GM19467 (cell line): ENCODE measurements at regions not wholly inside any gene's neighbourhood (a gene's known extent, or its start where the extent isn't known, plus 50 kb on each side); places are given as distances from the start of the nearest gene placed in this dataset.

Source experiments
- ATAC-seq: cut with Tn5 transposase; IDR thresholded peaks from one replicate; pipeline ENCODE4 v1.9.1; 2021; ENCODE audit warnings: mild to moderate bottlenecking, moderate library complexity; ENCODE audit not compliant: unreplicated experiment

DNA sequence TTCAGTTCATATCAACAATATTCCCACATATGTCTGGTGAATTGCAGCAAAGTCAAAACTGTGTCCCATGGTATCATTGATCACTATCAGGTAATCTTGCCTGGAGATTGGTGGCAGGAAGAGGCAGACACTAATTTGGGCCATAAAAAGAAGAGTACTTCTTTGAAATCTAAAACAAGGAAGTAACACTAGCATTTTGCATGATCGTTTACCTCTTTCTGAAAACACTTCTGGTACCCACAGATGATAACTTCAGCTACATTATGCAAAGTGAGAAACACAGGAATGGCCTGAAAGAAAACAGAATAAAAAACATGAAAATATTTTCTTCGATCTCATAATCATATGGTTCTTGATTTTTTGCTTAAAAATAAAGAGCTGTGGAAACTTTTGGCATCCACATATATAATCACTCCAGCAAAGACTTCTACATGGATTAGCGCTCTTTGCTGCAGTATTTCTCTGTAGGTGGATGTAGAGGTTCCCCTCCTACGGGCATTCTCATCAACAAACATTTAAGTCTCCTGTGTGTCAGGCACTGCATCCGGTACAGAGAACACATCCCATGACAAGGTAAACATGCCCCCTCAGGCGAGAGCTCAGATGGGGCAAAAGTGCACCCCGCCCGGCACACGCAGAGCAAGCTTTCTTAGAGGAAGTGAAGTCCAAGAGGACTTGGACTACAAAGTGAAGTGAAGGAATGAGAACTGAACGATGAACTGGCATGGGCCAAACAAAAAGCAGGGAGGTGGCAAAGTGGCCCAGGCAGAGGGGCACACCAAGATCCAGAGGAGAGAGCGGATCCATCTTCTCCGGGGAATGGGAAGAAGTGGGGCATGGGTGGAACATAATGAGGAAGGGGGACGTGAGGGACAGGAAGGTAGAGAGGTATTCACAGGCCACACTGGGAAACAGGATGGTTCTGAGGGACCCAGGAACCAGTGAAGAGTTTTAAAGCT, 68.0 kb upstream of the RIOK3 start:
- peak; percentile 55 for ATAC-seq

DNA sequence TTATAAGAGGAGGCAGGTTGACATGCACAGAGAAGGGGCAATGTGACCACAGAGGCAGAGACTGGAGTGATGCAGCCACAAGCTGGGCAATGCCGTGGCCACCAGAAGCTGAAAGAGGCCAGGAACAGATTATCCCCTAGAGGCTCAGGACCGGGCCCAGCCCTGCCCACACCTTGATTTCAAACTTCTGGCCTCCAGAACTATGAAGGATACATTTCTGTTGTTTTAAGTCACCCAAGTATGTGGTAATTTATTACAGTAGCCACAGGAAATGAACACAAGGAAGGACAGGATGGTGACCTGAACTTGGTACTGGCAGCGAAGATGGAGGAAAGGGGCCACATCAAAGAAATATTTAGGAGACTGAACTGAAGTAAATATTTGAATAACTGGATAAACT, 66.8 kb upstream of the RIOK3 start:
- no peak for ATAC-seq

DNA sequence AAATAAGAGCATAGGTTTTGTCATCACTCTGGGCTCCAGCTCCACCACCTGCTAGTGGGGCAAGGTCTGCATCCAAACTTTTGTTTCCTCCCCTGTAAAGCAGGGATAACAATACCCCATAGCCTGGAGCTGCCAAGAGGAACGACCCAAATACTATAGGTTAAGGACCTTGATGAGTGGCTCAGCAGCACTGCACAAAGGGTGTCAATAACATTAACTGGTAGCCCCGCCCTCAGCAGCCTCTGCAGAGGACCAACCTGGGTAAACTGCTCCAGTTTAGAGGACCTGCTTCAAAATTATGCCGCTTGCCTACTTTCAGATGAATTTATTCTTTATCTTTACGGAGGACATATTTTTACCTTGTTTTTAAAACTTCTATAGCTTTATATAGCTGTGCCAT, 65.8 kb upstream of the RIOK3 start:
- ATAC-seq, result no peak

DNA sequence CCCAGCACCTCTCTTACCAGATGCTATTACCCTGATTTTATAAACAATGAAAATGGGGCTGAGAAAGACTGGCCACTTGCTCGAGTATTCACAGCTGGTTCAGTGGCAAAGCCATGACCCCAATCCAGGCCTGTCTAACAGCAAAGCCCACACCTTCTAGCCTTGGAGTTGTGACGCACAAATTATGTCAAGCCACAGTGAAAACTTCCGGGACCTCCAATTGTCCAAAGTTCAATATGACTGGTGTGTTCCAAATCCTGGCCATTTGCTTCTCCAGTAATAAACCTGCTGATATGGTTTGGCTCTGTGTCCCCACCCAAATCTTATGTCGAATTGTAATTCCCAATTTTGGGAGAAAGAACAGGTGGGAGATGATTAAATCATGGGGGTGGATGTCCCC, 64.7 kb upstream of the RIOK3 start:
- ATAC-seq, result no peak

DNA sequence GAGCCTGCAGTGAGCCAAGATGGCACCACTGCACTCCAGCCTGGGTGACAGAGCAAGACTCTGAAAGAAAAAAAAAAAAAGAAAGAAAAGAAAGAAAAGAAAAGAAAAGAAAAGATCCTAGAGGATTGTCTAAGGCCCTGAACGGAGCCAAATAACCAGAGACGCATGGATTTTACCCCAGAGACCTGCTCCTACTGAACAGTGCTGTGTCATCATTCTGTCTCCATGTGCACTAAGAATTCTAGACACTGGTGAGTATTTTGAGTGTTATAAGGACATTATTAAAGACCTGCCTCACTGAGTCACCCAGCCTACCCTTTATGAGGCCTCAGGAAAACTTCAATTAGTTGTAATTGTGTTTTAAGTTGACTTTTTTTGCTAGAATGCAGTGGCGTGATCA, 61.9 kb upstream of the RIOK3 start:
- ATAC-seq, result no peak

DNA sequence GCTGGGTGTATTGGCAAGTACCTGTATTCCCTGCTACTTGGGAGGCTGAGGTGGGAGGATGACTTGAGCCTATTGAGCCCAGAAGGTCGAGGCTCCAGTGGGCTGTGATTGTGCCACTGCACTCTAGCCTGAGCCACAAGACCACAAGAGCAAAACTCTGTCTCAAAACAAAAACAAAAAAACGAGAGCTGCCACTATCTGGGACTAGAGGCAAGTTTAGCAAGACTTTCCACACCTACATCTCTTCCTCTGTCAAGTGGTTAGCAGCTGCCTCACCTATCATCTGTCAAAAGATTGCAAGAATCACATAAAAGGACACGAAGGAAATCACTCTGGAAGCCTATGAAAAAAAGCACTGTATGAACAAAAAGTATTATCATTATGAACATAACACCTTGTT, 55.2 kb upstream of the RIOK3 start:
- ATAC-seq, result no peak

DNA sequence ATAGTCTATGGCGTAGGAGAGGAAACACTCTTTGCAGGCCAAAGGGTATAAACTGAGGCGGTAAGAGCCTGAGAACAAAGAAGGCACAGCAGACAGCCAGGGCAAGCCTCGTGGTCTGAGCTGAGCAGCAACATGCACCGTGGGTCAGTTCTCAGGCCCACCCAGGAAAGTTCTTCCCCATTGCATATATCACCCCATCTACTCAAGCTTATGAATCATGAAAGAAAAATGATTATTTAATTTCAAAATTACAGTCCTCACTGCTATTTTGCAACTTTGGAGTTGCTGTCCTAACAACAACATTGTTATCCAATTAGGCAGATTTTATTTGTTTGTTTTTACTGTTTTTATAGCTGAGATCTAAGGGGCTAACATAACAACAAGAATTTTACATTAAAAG, 54.7 kb upstream of the RIOK3 start:
- ATAC-seq, result no peak

DNA sequence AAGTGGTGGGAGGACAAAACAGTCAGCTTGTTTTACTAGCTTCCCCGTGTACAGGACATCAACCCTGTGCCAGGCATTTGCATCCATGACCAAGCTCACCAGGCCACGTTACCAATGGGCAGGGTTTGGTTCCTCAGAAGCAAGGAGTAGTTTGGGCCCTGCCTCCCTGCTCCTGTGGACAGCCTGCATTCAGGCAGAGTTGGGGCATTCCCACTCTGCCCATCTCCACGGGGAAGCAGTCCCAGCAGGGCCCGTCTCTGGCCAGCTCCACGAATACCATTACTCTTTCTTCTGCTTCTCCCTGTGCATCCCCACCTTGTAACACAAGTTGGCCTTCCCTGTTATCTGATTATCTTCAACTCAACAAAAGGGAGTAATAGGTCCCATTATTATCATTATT, 54.0 kb upstream of the RIOK3 start:
- ATAC-seq, result no peak

DNA sequence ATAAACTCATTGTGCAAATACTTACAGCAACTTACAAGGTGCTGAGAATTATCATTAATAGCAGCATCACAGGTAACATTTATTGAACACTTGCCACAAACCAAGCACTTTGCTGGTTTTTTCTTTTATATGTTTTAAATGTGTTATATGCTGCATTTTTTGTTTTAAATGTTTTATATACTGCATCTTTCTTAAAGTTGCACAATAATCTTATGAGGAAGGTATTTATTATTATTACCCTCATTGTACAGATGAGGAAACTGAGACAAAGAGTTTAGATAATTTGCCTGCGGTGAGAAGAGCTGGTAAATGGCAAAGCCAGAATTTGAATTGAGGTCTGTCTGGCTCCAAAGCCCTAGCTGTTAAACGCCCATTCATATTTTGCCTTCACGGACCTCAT, 52.2 kb upstream of the RIOK3 start:
- ATAC-seq, result no peak

DNA sequence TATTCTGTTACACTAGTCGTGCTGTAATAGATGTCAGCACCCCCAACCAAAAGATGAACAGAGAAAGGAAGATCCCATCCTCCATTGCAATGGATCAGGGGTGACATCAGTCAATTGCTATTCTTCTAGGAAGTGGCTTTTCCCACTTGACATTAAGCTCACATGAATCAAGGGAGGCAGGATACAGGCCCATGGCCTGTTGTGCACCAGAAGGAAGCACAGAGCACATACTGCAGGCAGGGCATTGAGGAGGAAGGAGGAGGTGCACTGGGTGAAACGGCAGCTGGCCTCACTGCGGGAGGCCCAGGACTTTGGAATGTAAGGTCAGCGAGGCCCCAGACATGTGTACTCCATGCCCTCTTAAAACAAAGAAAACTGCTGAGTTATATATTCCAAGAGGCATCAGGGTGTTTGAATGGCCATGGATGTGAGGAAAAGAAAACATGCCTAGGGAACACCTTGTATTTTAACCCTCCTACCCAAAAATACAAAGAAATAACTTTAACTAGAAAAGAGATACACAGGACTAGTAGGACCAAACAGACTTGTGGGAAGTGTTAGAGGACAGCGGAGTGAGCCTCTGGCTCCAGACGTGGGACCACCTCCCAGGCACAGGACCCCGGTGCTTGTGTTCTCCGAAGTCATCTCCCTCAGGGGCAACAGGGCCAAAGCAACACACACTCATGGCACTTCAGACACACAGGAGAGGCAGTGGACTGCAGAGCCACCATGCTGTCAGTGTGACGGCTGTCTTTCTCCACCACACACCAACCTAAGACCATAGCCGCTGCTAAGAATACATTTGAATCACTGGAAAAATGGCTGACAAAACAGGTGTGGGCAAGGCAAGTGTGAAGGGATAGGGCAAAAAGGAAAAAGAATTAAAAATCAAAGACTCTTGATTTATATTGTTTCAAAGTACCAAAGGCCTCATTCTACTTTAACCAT, 51.4 kb upstream of the RIOK3 start:
- ATAC-seq, result no peak
